Neural cell (in vitro differentiated cells): ENCODE measurements at regions not wholly inside any gene's neighbourhood (a gene's known extent, or its start where the extent isn't known, plus 50 kb on each side); places are given as distances from the start of the nearest gene placed in this dataset.

Source experiments
- H2AFZ ChIP-seq: fragments of 200-600, 300-800 bp; sonication (generic), shearing (Covaris generic); 2 replicates; pipeline ENCODE4 v1.6.0; 2014; ENCODE audit warnings: low read depth, mild to moderate bottlenecking, antibody characterized with exemption, low read length, moderate library complexity
- H3F3A ChIP-seq: fragments of 200-600 bp; shearing (Covaris generic); 2 replicates; pipeline ENCODE4 v1.6.1; 2016; ENCODE audit warnings: mild to moderate bottlenecking, moderate library complexity, mixed read lengths, antibody characterized with exemption, low read length; ENCODE audit not compliant: insufficient read depth, poor library complexity, severe bottlenecking
- H3K27ac ChIP-seq: fragments of 200-600, 300-800 bp; sonication (generic), shearing (Covaris generic); 2 replicates; pipeline ENCODE4 v1.5.1; 2014; ENCODE audit warnings: mild to moderate bottlenecking, low read length, moderate library complexity
- H3K27me3 ChIP-seq: fragments of 300-800, 200-600 bp; sonication (generic), shearing (Covaris generic); 2 replicates; pipeline ENCODE4 v1.6.0; 2014; ENCODE audit warnings: mild to moderate bottlenecking, low read depth, low read length, moderate library complexity; ENCODE audit not compliant: insufficient read depth
- H3K36me3 ChIP-seq: fragments of 300-800, 200-600 bp; sonication (generic), shearing (Covaris generic); 2 replicates; pipeline ENCODE4 v1.5.1; 2014; ENCODE audit warnings: mild to moderate bottlenecking, antibody characterized with exemption, low read length, moderate library complexity; ENCODE audit not compliant: insufficient read depth
- H3K4me2 ChIP-seq: fragments of 300-800, 200-600 bp; sonication (generic), shearing (Covaris generic); 2 replicates; pipeline ENCODE4 v1.6.0; 2014; ENCODE audit warnings: mild to moderate bottlenecking, low read length
- H3K4me3 ChIP-seq: fragments of 300-800, 200-600 bp; sonication (generic), shearing (Covaris generic); 2 replicates; pipeline ENCODE4 v1.5.1; 2014; ENCODE audit warnings: mild to moderate bottlenecking, low read length, moderate library complexity
- H3K79me2 ChIP-seq: fragments of 200-600 bp; shearing (Covaris generic); replicated peaks from 2 replicates; pipeline ENCODE4 v1.6.0; 2014; ENCODE audit warnings: mild to moderate bottlenecking, low read length, moderate library complexity; ENCODE audit not compliant: insufficient read depth
- H3K9ac ChIP-seq: fragments of 300-800, 200-600 bp; sonication (generic), shearing (Covaris generic); 2 replicates; pipeline ENCODE4 v1.6.1; 2016; ENCODE audit warnings: mild to moderate bottlenecking, low read length, mixed read lengths
- H3K9me2 ChIP-seq: fragments of 200-600 bp; shearing (Covaris generic); 2 replicates; pipeline ENCODE4 v1.6.1; 2016; ENCODE audit warnings: mild to moderate bottlenecking, low read length, mixed read lengths; ENCODE audit not compliant: insufficient read depth
- H3K9me3 ChIP-seq: fragments of 200-600, 300-800 bp; sonication (generic), shearing (Covaris generic); 2 replicates; pipeline ENCODE4 v1.6.1; 2016; ENCODE audit warnings: mild to moderate bottlenecking, mixed run types, low read length, moderate library complexity, mixed read lengths
- H4K20me1 ChIP-seq: fragments of 200-600 bp; shearing (Covaris generic); 2 replicates; pipeline ENCODE4 v1.6.1; 2016; ENCODE audit warnings: mild to moderate bottlenecking, mixed run types; ENCODE audit not compliant: insufficient read depth
- EP300 ChIP-seq: fragments of 450-650 bp; conservative IDR thresholded peaks from 2 replicates; pipeline ENCODE4 v1.6.1; 2014; ENCODE audit warnings: antibody characterized with exemption, mild to moderate bottlenecking, moderate library complexity; ENCODE audit not compliant: poor library complexity, severe bottlenecking
- EZH2 ChIP-seq: fragments of 200-600, 300-800 bp; shearing (Covaris generic), sonication (generic); IDR thresholded peaks from 2 replicates; pipeline ENCODE4 v1.6.1; 2014; ENCODE audit warnings: antibody characterized with exemption, low read length, borderline replicate concordance, mild to moderate bottlenecking; ENCODE audit not compliant: insufficient read depth, poor library complexity, severe bottlenecking
- MXI1 ChIP-seq: fragments of 450-650 bp; conservative IDR thresholded peaks from 2 replicates; pipeline ENCODE4 v1.6.1; 2014; ENCODE audit warnings: antibody characterized with exemption, mild to moderate bottlenecking; ENCODE audit not compliant: poor library complexity, severe bottlenecking
- POLR2AphosphoS5 ChIP-seq: IDR thresholded peaks from 2 replicates; pipeline ENCODE4 v1.6.1; 2012
- RAD21 ChIP-seq: fragments of 450-650 bp; conservative IDR thresholded peaks from 2 replicates; pipeline ENCODE4 v1.6.1; 2014; ENCODE audit warnings: antibody characterized with exemption, mild to moderate bottlenecking, moderate library complexity
- REST ChIP-seq: IDR thresholded peaks from 2 replicates; pipeline ENCODE4 v1.6.1; 2012; ENCODE audit warnings: borderline replicate concordance
- SMC3 ChIP-seq: fragments of 450-650 bp; conservative IDR thresholded peaks from 2 replicates; pipeline ENCODE4 v1.6.1; 2014; ENCODE audit warnings: antibody characterized with exemption, mild to moderate bottlenecking, moderate library complexity; ENCODE audit not compliant: poor library complexity
- TAF1 ChIP-seq: IDR thresholded peaks from 2 replicates; pipeline ENCODE4 v1.6.1; 2012; ENCODE audit warnings: low read depth
- TF ChIP-seq, protein P1 (sequence below): fragments of 450-650 bp; IDR thresholded peaks from 2 replicates; pipeline ENCODE4 v1.5.1; 2014; ENCODE audit warnings: antibody characterized with exemption, mild to moderate bottlenecking, moderate library complexity; ENCODE audit not compliant: poor library complexity, severe bottlenecking

GRCh38 chr10:2676455-2676854 is 390.9 kb upstream of the PFKP start:
- H4K20me1 ChIP-seq: no peaks in the 10 kb centered on the region
- no peaks in the 10 kb centered on the region for H3K27me3 ChIP-seq
- TF ChIP-seq SMC3 (no peak), REST (no peak), EZH2 (no peak), POLR2AphosphoS5 (no peak), EP300 (no peak), TAF1 (no peak)
- TF ChIP-seq, protein P1, sequence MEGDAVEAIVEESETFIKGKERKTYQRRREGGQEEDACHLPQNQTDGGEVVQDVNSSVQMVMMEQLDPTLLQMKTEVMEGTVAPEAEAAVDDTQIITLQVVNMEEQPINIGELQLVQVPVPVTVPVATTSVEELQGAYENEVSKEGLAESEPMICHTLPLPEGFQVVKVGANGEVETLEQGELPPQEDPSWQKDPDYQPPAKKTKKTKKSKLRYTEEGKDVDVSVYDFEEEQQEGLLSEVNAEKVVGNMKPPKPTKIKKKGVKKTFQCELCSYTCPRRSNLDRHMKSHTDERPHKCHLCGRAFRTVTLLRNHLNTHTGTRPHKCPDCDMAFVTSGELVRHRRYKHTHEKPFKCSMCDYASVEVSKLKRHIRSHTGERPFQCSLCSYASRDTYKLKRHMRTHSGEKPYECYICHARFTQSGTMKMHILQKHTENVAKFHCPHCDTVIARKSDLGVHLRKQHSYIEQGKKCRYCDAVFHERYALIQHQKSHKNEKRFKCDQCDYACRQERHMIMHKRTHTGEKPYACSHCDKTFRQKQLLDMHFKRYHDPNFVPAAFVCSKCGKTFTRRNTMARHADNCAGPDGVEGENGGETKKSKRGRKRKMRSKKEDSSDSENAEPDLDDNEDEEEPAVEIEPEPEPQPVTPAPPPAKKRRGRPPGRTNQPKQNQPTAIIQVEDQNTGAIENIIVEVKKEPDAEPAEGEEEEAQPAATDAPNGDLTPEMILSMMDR: no peak
- H2AFZ ChIP-seq: no peak overlapping the region
- no peak overlapping the region for H3K9ac ChIP-seq
- no peak overlapping the region for H3K27ac ChIP-seq
- no peaks in the 10 kb centered on the region for H3F3A ChIP-seq
- no peak overlapping the region for H3K4me2 ChIP-seq
- no peaks in the 10 kb centered on the region for H3K79me2 ChIP-seq
- H3K9me3 ChIP-seq: no peaks in the 10 kb centered on the region
- H3K4me3 ChIP-seq: no peak overlapping the region
- H3K9me2 ChIP-seq: no peaks in the 10 kb centered on the region
- H3K36me3 ChIP-seq: no peaks in the 10 kb centered on the region

- Histone ChIP-seq H4K20me1 (no peaks in the 10 kb centered on the region), H3K79me2 (no peaks in the 10 kb centered on the region), H3K36me3 (no peaks in the 10 kb centered on the region), H3F3A (no peaks in the 10 kb centered on the region), H3K4me2 (no peak overlapping the region), H3K27ac (no peak overlapping the region), H2AFZ (no peak overlapping the region), H3K9me3 (no peaks in the 10 kb centered on the region), H3K27me3 (no peaks in the 10 kb centered on the region), H3K9me2 (no peaks in the 10 kb centered on the region), H3K9ac (no peak overlapping the region), H3K4me3 (no peak overlapping the region)
- TF ChIP-seq POLR2AphosphoS5: no peak
- TF ChIP-seq RAD21: no peak
- TF ChIP-seq, protein P1: no peak
- no peak for TF ChIP-seq EP300
- TF ChIP-seq REST: no peak
- TF ChIP-seq SMC3: no peak
- TF ChIP-seq EZH2: no peak
- TF ChIP-seq TAF1: no peak
- TF ChIP-seq MXI1: no peak
These were observed 392.9 kb upstream of the PFKP start for GRCh38 chr10:2674451-2674850.
